Thymus (tissue), 11 donors: ENCODE measurements at regions not wholly inside any gene's neighbourhood (a gene's known extent, or its start where the extent isn't known, plus 50 kb on each side); places are given as distances from the start of the nearest gene placed in this dataset.
A peak's percentile ranks its signal among the peaks of the same experiment; 100 is the strongest.
"Not testable (repeated sequence)": the region's sequence is repeated elsewhere in the genome, so short reads cannot be mapped to it uniquely, and the experiment has no call there.

Experiments
- DNase-seq, 9 donors: peaks; one replicate each; pipeline ENCODE4 v3.0.0-alpha.2; 2013; ENCODE audit warnings: low spot score in 9 of 9, low read depth in 6 of 9, missing footprints in 1 of 9
- H3K27ac ChIP-seq, 2 donors: one replicate each; pipeline ENCODE4 v1.5.1; 2013; ENCODE audit warnings: control low read depth in 1 of 2, low read depth in 1 of 2, low read length in 1 of 2, mild to moderate bottlenecking in 1 of 2, moderate library complexity in 1 of 2
- H3K27me3 ChIP-seq, 2 donors: one replicate each; pipeline ENCODE4 v1.5.1; 2013; ENCODE audit warnings: low read length in 1 of 2; ENCODE audit not compliant: control insufficient read depth in 2 of 2, insufficient read depth in 1 of 2
- H3K36me3 ChIP-seq, 2 donors: one replicate each; pipeline ENCODE4 v1.5.1; 2013; ENCODE audit warnings: low read length in 1 of 2, mild to moderate bottlenecking in 1 of 2, moderate library complexity in 1 of 2; ENCODE audit not compliant: control insufficient read depth in 2 of 2, insufficient read depth in 2 of 2
- H3K4me1 ChIP-seq, 2 donors: one replicate each; pipeline ENCODE4 v1.5.1; 2013; ENCODE audit warnings: low read length in 2 of 2; ENCODE audit not compliant: control insufficient read depth in 2 of 2, insufficient read depth in 2 of 2
- H3K4me3 ChIP-seq, 2 donors: one replicate each; pipeline ENCODE4 v1.5.1; 2013; ENCODE audit warnings: low read length in 2 of 2, control low read depth in 1 of 2, mild to moderate bottlenecking in 1 of 2
- H3K9me3 ChIP-seq, 2 donors: one replicate each; pipeline ENCODE4 v1.5.1; 2013; ENCODE audit warnings: low read length in 1 of 2, mild to moderate bottlenecking in 1 of 2; ENCODE audit not compliant: control insufficient read depth in 2 of 2, insufficient read depth in 1 of 2
- whole genome bisulfite sequencing: extraction: QIAGEN DNeasy Blood & Tissue Kit; methylation state at CpG from one replicate; pipeline ENCODE4 v1.1.7; 2013; 5-methylcytosine and 5-hydroxymethylcytosine counted together
- donor health status: healthy.

GRCh38 chr20:5402903-5403531, 86.3 kb upstream of the PROKR2 start:
- Histone ChIP-seq H3K9me3 (no peaks in the 10 kb centered on the region), H3K27me3 (no peaks in the 10 kb centered on the region), H3K4me3 (no peak overlapping the region), H3K4me1 (no peaks in the 10 kb centered on the region), H3K36me3 (no peaks in the 10 kb centered on the region), H3K27ac (no peak overlapping the region)
- DNase-seq: peak in 5 of 9 donors; percentile 2 to 30 (median 8)
- 26% methylated on average over 3 of the region's 3 CpGs for WGBS

- DNase-seq: no peak
- 83% methylated on average over 2 of the region's 2 CpGs for WGBS
- H3K36me3 ChIP-seq: no peaks in the 10 kb centered on the region
These were observed 84.6 kb upstream of the PROKR2 start for GRCh38 chr20:5401277-5401875.

GRCh38 chr20:5400164-5400762, 83.5 kb upstream of the PROKR2 start:
- peak in 3 of 9 donors; percentile 12 to 25 (median 15) for DNase-seq
- WGBS: 60% methylated on average over 1 of the region's 1 CpG

More at GRCh38 chr20:5401277-5401875, 84.6 kb upstream of the PROKR2 start:
- no peaks in the 10 kb centered on the region for H3K4me1 ChIP-seq
- H3K27ac ChIP-seq: no peak overlapping the region
- no peaks in the 10 kb centered on the region for H3K9me3 ChIP-seq
- no peaks in the 10 kb centered on the region for H3K27me3 ChIP-seq
- H3K4me3 ChIP-seq: no peak overlapping the region

GRCh38 chr20:5397393-5397792, 80.6 kb upstream of the PROKR2 start:
- Histone ChIP-seq H3K4me1 (no peaks in the 10 kb centered on the region), H3K27me3 (no peaks in the 10 kb centered on the region)
- 91% methylated on average over 2 of the region's 2 CpGs for WGBS

More at GRCh38 chr20:5400164-5400762, 83.5 kb upstream of the PROKR2 start:
- no peaks in the 10 kb centered on the region for H3K36me3 ChIP-seq
- no peak overlapping the region for H3K27ac ChIP-seq
- H3K4me3 ChIP-seq: no peak overlapping the region
- no peaks in the 10 kb centered on the region for H3K27me3 ChIP-seq
- H3K4me1 ChIP-seq: no peaks in the 10 kb centered on the region
- H3K9me3 ChIP-seq: no peaks in the 10 kb centered on the region

GRCh38 chr20:5395932-5396727, 79.4 kb upstream of the PROKR2 start:
- H3K27ac ChIP-seq: no peak overlapping the region
- H3K36me3 ChIP-seq: no peaks in the 10 kb centered on the region
- no peak overlapping the region for H3K4me3 ChIP-seq
- 87% methylated on average over 9 of the region's 9 CpGs for WGBS
- H3K4me1 ChIP-seq: no peaks in the 10 kb centered on the region
- no peaks in the 10 kb centered on the region for H3K27me3 ChIP-seq
- no peak for DNase-seq
- no peaks in the 10 kb centered on the region for H3K9me3 ChIP-seq

More at GRCh38 chr20:5397393-5397792, 80.6 kb upstream of the PROKR2 start:
- Histone ChIP-seq H3K4me3 (no peak overlapping the region), H3K36me3 (no peaks in the 10 kb centered on the region), H3K9me3 (no peaks in the 10 kb centered on the region), H3K27ac (no peak overlapping the region)
- no peak for DNase-seq

GRCh38 chr20:5393218-5393870, 76.6 kb upstream of the PROKR2 start:
- DNase-seq: no peak
- H3K4me1 ChIP-seq: no peaks in the 10 kb centered on the region
- 61% methylated on average over 3 of the region's 3 CpGs for WGBS
- no peak overlapping the region for H3K4me3 ChIP-seq
- no peaks in the 10 kb centered on the region for H3K27me3 ChIP-seq
- no peaks in the 10 kb centered on the region for H3K36me3 ChIP-seq
- no peaks in the 10 kb centered on the region for H3K9me3 ChIP-seq
- no peak overlapping the region for H3K27ac ChIP-seq

GRCh38 chr20:5390720-5391119, 74.0 kb upstream of the PROKR2 start:
- no peak for DNase-seq
- H3K4me1 ChIP-seq: no peaks in the 10 kb centered on the region
- H3K36me3 ChIP-seq: no peaks in the 10 kb centered on the region
- H3K9me3 ChIP-seq: no peaks in the 10 kb centered on the region
- no peak overlapping the region for H3K4me3 ChIP-seq
- H3K27me3 ChIP-seq: no peaks in the 10 kb centered on the region
- no peak overlapping the region for H3K27ac ChIP-seq
- WGBS: 58% methylated on average over 3 of the region's 3 CpGs

- 78% methylated on average over 3 of the region's 3 CpGs for WGBS
- H3K9me3 ChIP-seq, H3K27me3 ChIP-seq, H3K36me3 ChIP-seq, DNase-seq, H3K27ac ChIP-seq, H3K4me1 ChIP-seq, H3K4me3 ChIP-seq: not testable (repeated sequence)
These were observed 70.1 kb upstream of the PROKR2 start for GRCh38 chr20:5386846-5387245.
